ENCODE measurements at regions not wholly inside any gene's neighbourhood (a gene's known extent, or its start where the extent isn't known, plus 50 kb on each side); places are given as distances from the start of the nearest gene placed in this dataset.
A peak's percentile ranks its signal among the peaks of the same experiment; 100 is the strongest.

DNA sequence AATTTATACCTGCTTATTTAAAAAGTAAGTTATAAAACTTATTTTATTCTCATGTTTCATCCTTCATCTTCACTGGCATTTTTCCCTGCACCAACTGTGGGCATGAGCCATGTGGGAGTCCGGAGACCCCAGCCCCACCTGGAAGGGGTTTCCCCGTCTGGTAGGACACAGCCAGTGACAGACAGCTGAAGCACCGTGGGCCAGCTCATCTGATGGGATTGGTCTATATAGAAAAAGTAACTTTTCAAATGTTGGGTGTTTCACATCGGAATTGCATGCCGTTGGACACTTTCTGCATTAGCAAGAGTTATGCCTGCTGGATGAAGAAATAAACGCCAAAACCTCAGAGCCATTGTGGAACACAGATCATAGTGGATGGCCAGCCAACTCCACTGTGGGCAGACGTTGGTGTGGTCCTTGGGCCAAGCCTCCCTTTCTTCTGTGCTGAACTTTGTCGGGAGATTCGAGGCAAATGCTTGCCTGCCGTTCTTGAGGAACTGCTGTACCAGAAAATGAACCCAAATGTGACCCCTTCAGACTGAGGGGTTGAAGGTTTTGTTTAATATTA lies 1329.3 kb downstream of the TBC1D22A start:
- Histone ChIP-seq H3K36me3 (ENCODE audit: control insufficient read depth in 2 of 2, insufficient read depth in 1 of 2, low read length in 2 of 2) (no peaks in the 10 kb centered on the region), H3K9me3 (ENCODE audit: control insufficient read depth, insufficient read depth, low read depth, low read length) (no peaks in the 10 kb centered on the region), H3K27ac (ENCODE audit: extremely low read depth, low read depth, low read length) (no peak overlapping the region), H3K4me1 (ENCODE audit: control insufficient read depth, insufficient read depth, low read length) (peaks cover 12% of the 10 kb centered on the region), H3K4me3 (ENCODE audit: low read depth, low read length) (no peak overlapping the region)
- TF ChIP-seq ZNF792 (tag by site-specific recombination; IDR thresholded peaks at IDR 0.05) (no peak), ZSCAN16 (tag by site-specific recombination; IDR thresholded peaks at IDR 0.05) (no peak), BCL11B (tag by site-specific recombination; IDR thresholded peaks at IDR 0.05; ENCODE audit: low read depth) (no peak), ZNF704 (tag by site-specific recombination; IDR thresholded peaks at IDR 0.05) (no peak), KLF1 (tag by site-specific recombination; IDR thresholded peaks at IDR 0.05) (no peak), ZNF19 (tag by site-specific recombination; IDR thresholded peaks at IDR 0.05; ENCODE audit: low read depth) (no peak), ZBTB11 (tag by site-specific recombination; conservative IDR thresholded peaks at IDR 0.05; ENCODE audit: low read depth) (no peak), ZNF561 (tag by site-specific recombination; IDR thresholded peaks at IDR 0.05; ENCODE audit: borderline replicate concordance) (no peak), ZNF394 (tag by site-specific recombination; IDR thresholded peaks at IDR 0.05; ENCODE audit: borderline replicate concordance) (no peak)
- TF ChIP-seq, protein P1, sequence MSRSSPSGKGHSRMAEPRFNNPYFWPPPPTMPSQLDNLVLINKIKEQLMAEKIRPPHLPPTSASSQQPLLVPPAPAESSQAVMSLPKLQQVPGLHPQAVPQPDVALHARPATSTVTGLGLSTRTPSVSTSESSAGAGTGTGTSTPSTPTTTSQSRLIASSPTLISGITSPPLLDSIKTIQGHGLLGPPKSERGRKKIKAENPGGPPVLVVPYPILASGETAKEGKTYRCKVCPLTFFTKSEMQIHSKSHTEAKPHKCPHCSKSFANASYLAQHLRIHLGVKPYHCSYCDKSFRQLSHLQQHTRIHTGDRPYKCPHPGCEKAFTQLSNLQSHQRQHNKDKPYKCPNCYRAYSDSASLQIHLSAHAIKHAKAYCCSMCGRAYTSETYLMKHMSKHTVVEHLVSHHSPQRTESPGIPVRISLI (tag by site-specific recombination; IDR thresholded peaks at IDR 0.05), result no peak
- TF ChIP-seq, protein P2, sequence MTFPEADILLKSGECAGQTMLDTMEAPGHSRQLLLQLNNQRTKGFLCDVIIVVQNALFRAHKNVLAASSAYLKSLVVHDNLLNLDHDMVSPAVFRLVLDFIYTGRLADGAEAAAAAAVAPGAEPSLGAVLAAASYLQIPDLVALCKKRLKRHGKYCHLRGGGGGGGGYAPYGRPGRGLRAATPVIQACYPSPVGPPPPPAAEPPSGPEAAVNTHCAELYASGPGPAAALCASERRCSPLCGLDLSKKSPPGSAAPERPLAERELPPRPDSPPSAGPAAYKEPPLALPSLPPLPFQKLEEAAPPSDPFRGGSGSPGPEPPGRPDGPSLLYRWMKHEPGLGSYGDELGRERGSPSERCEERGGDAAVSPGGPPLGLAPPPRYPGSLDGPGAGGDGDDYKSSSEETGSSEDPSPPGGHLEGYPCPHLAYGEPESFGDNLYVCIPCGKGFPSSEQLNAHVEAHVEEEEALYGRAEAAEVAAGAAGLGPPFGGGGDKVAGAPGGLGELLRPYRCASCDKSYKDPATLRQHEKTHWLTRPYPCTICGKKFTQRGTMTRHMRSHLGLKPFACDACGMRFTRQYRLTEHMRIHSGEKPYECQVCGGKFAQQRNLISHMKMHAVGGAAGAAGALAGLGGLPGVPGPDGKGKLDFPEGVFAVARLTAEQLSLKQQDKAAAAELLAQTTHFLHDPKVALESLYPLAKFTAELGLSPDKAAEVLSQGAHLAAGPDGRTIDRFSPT (tag by site-specific recombination; IDR thresholded peaks at IDR 0.05), result no peak
- CTCF ChIA-PET, result no interaction called here
- POLR2A ChIA-PET, result no interaction called here

GRCh38 chr22:48091060-48091650 lies 1328.7 kb downstream of the TBC1D22A start:
- TF ChIP-seq BCL11B (tag by site-specific recombination; IDR thresholded peaks at IDR 0.05; ENCODE audit: low read depth) (no peak), ZNF76 (tag by site-specific recombination; IDR thresholded peaks at IDR 0.05; ENCODE audit: borderline replicate concordance, low read depth) (no peak), ZNF140 (tag by site-specific recombination; IDR thresholded peaks at IDR 0.05) (no peak), ZNF223 (tag by site-specific recombination; IDR thresholded peaks at IDR 0.05) (no peak), ZNF341 (tag by site-specific recombination; IDR thresholded peaks at IDR 0.05; ENCODE audit: low read depth) (no peak), ZNF600 (tag by site-specific recombination; IDR thresholded peaks at IDR 0.05) (no peak), ZNF658 (tag by site-specific recombination; IDR thresholded peaks at IDR 0.05) (no peak), ZNF324 (tag by site-specific recombination; IDR thresholded peaks at IDR 0.05) (no peak), ZNF791 (tag by site-specific recombination; IDR thresholded peaks at IDR 0.05) (no peak), SCRT1 (tag by site-specific recombination; IDR thresholded peaks at IDR 0.05; ENCODE audit: borderline replicate concordance) (no peak), ZNF596 (tag by site-specific recombination; IDR thresholded peaks at IDR 0.05) (no peak), ZNF292 (tag by site-specific recombination; IDR thresholded peaks at IDR 0.05; ENCODE audit: borderline replicate concordance, low read depth) (no peak), ZNF548 (tag by site-specific recombination; IDR thresholded peaks at IDR 0.05) (no peak), ZNF302 (tag by site-specific recombination; IDR thresholded peaks at IDR 0.05; ENCODE audit: low read depth) (no peak), OVOL3 (tag by site-specific recombination; IDR thresholded peaks at IDR 0.05) (no peak), ZNF529 (tag by site-specific recombination; IDR thresholded peaks at IDR 0.05; ENCODE audit: insufficient replicate concordance) (no peak)
- Histone ChIP-seq H3K4me3 (ENCODE audit: low read depth, low read length) (no peak overlapping the region), H3K27ac (ENCODE audit: extremely low read depth, low read depth, low read length) (0 out of 2 replicates have a peak overlapping the region, but pooled peaks have one; percentile 73), H3K4me1 (ENCODE audit: control insufficient read depth, insufficient read depth, low read length) (peaks cover 12% of the 10 kb centered on the region), H3K9me3 (ENCODE audit: control insufficient read depth, insufficient read depth, low read depth, low read length) (no peaks in the 10 kb centered on the region), H3K36me3 (ENCODE audit: control insufficient read depth in 2 of 2, insufficient read depth in 1 of 2, low read length in 2 of 2) (no peaks in the 10 kb centered on the region)
- CTCF ChIA-PET, result no interaction called here
- POLR2A ChIA-PET, result no interaction called here
